ENCODE measurements at regions not wholly inside any gene's neighbourhood (a gene's known extent, or its start where the extent isn't known, plus 50 kb on each side); places are given as distances from the start of the nearest gene placed in this dataset.

- no peak for TF ChIP-seq CTCF (conservative IDR thresholded peaks at IDR 0.05)
- no peak overlapping the region for H3K9ac ChIP-seq (ENCODE audit: extremely low read depth, low read length, poor library complexity, severe bottlenecking)
- H3K4me1 ChIP-seq (ENCODE audit: control insufficient read depth, insufficient read depth, low read length) = no peaks in the 10 kb centered on the region
- no peaks in the 10 kb centered on the region for H3K9me3 ChIP-seq (ENCODE audit: control insufficient read depth, low read length)
- H3K27ac ChIP-seq (ENCODE audit: low read depth, low read length) = no peak overlapping the region
- H3K4me1 Mint-ChIP-seq = peaks cover 11% of the 10 kb centered on the region
- H3K36me3 ChIP-seq (ENCODE audit: control insufficient read depth, insufficient read depth, low read length) = no peaks in the 10 kb centered on the region
- no peak overlapping the region for H3K4me3 ChIP-seq (ENCODE audit: low read length)
- H3K27me3 Mint-ChIP-seq (ENCODE audit: insufficient read depth) = no peaks in the 10 kb centered on the region
- no peak overlapping the region for H3K27ac Mint-ChIP-seq
- DNase-seq = no peak
- no peaks in the 10 kb centered on the region for H3K9me3 Mint-ChIP-seq
- no peak overlapping the region for H3K4me3 Mint-ChIP-seq
- no peaks in the 10 kb centered on the region for H3K27me3 ChIP-seq (ENCODE audit: control insufficient read depth, insufficient read depth, low read length, poor library complexity, severe bottlenecking)
- WGBS, 2 experiments (ENCODE audit: insufficient coverage in 1 of 2, insufficient read length in 1 of 2) = 89 to 91% methylated on average over 7 of the region's 7 CpGs
- no peaks in the 10 kb centered on the region for H3K36me3 Mint-ChIP-seq (ENCODE audit: low read depth)
Measured at GRCh38 chr5:61949679-61950435, 356.1 kb upstream of the KIF2A start.

GRCh38 chr5:61951295-61951694, 354.7 kb upstream of the KIF2A start:
- Histone ChIP-seq H3K36me3 (ENCODE audit: control insufficient read depth, insufficient read depth, low read length) (no peaks in the 10 kb centered on the region), H3K4me1 (ENCODE audit: control insufficient read depth, insufficient read depth, low read length) (no peaks in the 10 kb centered on the region), H3K9ac (ENCODE audit: extremely low read depth, low read length, poor library complexity, severe bottlenecking) (no peak overlapping the region), H3K9me3 (ENCODE audit: control insufficient read depth, low read length) (no peaks in the 10 kb centered on the region), H3K27me3 (ENCODE audit: control insufficient read depth, insufficient read depth, low read length, poor library complexity, severe bottlenecking) (no peaks in the 10 kb centered on the region), H3K4me3 (ENCODE audit: low read length) (no peak overlapping the region), H3K27ac (ENCODE audit: low read depth, low read length) (no peak overlapping the region)
- no peak for DNase-seq
- 92 to 96% methylated on average over 3 of the region's 3 CpGs for WGBS, 2 experiments (ENCODE audit: insufficient coverage in 1 of 2, insufficient read length in 1 of 2)
- no peaks in the 10 kb centered on the region for H3K9me3 Mint-ChIP-seq
- no peak overlapping the region for H3K27ac Mint-ChIP-seq
- no peaks in the 10 kb centered on the region for H3K27me3 Mint-ChIP-seq (ENCODE audit: insufficient read depth)
- peaks cover 11% of the 10 kb centered on the region for H3K4me1 Mint-ChIP-seq
- H3K36me3 Mint-ChIP-seq (ENCODE audit: low read depth) = no peaks in the 10 kb centered on the region
- no peak overlapping the region for H3K4me3 Mint-ChIP-seq
- TF ChIP-seq CTCF (conservative IDR thresholded peaks at IDR 0.05) = no peak

GRCh38 chr5:61953913-61954312, 352.1 kb upstream of the KIF2A start:
- Histone ChIP-seq H3K27me3 (ENCODE audit: control insufficient read depth, insufficient read depth, low read length, poor library complexity, severe bottlenecking) (no peaks in the 10 kb centered on the region), H3K36me3 (ENCODE audit: control insufficient read depth, insufficient read depth, low read length) (no peaks in the 10 kb centered on the region), H3K4me1 (ENCODE audit: control insufficient read depth, insufficient read depth, low read length) (no peaks in the 10 kb centered on the region), H3K4me3 (ENCODE audit: low read length) (no peak overlapping the region), H3K9ac (ENCODE audit: extremely low read depth, low read length, poor library complexity, severe bottlenecking) (no peak overlapping the region), H3K9me3 (ENCODE audit: control insufficient read depth, low read length) (no peaks in the 10 kb centered on the region), H3K27ac (ENCODE audit: low read depth, low read length) (no peak overlapping the region)
- Mint-ChIP-seq H3K36me3 (ENCODE audit: low read depth) (no peaks in the 10 kb centered on the region), H3K27ac (no peak overlapping the region), H3K4me1 (peaks cover 11% of the 10 kb centered on the region), H3K27me3 (ENCODE audit: insufficient read depth) (no peaks in the 10 kb centered on the region), H3K4me3 (no peak overlapping the region), H3K9me3 (no peaks in the 10 kb centered on the region)
- no peak for TF ChIP-seq CTCF (conservative IDR thresholded peaks at IDR 0.05)
- peak; percentile 52 for DNase-seq
- 68 to 78% methylated on average over 1 to 3 of the region's 3 CpGs for WGBS, 2 experiments (ENCODE audit: insufficient coverage in 1 of 2, insufficient read length in 1 of 2)
